ENCODE measurements at regions not wholly inside any gene's neighbourhood (a gene's known extent, or its start where the extent isn't known, plus 50 kb on each side); places are given as distances from the start of the nearest gene placed in this dataset.

DNA sequence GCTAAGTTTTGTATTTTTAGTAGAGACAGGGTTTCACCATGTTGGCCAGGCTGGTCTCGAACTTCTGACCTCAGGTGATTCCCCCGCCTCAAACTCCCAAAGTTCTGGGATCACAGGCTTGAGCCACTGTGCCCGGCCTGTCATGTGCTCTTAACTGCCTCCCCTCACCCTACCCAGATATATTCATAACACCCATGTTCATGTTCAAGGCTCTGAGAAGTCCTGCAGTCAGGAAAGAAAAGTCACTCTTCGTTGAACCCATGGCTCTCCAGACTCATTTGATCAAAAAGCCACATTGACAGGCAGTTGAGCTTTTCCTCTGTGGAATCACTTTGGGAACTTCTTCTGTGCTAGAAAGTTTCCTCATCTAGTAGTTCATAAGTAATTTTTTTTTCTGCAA is 545.5 kb upstream of the TBX3 start:
- TF ChIP-seq FOSL1 (IDR thresholded peaks at IDR 0.05; ENCODE audit: low read depth) (no peak), EZH2 (IDR thresholded peaks at IDR 0.05) (no peak), REST (IDR thresholded peaks at IDR 0.05; ENCODE audit: low read depth) (no peak)

Data from HCT116 (cell line).